Renal pelvis (tissue), 1 donor: ENCODE measurements at regions not wholly inside any gene's neighbourhood (a gene's known extent, or its start where the extent isn't known, plus 50 kb on each side); places are given as distances from the start of the nearest gene placed in this dataset.
A peak's percentile ranks its signal among the peaks of the same experiment; 100 is the strongest.

Source experiments
- DNase-seq: peaks from one replicate; pipeline ENCODE4 v3.0.0-alpha.2; 2013

- DNase-seq, result no peak
These were observed 406.9 kb upstream of the B3GALT2 start for GRCh38 chr1:193593147-193593885.

DNA sequence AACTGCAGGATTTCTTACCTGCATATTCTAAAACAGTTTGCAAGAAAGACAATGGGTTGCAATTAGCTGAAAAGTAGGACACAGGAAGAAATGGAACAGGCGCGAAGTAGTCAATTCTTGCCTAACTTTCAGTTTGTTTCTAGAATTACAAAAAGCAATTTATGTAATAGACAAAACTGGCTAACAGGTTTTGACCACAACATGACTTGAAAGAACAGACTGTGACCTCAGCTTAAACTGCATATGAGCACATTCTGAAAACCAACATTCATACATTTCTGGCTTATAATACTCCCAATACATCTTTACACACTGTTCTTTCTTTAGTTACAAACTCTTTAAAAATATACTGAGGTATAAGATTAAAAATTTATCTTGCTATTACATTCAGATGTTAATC, 405.9 kb upstream of the B3GALT2 start:
- DNase-seq, result no peak

- DNase-seq, result no peak
These were observed 403.7 kb upstream of the B3GALT2 start for GRCh38 chr1:193590102-193590501.

DNA sequence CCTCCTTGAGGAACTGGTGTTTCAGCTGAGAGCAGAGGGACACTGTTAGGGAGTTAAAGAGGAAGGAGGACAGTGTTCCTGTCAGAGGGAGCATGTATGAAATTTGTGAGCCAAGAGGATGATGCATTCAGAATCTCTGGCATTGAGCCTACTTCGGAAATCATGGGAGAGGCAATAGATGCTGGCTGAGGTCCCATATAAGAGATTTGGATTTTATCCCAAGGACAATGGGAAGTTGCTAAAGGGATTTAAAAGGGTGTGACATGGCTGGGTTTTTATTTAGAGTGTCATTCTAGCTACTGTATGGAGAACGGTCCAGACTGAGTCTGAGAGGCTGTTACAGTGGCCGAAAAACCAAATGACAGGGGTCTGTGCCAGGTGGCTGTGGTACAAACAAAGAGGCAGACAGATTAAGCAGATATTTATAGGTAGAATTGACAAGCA, 403.2 kb upstream of the B3GALT2 start:
- DNase-seq, result peak; percentile 30

GRCh38 chr1:193588311-193589082, 402.1 kb upstream of the B3GALT2 start:
- no peak for DNase-seq

DNA sequence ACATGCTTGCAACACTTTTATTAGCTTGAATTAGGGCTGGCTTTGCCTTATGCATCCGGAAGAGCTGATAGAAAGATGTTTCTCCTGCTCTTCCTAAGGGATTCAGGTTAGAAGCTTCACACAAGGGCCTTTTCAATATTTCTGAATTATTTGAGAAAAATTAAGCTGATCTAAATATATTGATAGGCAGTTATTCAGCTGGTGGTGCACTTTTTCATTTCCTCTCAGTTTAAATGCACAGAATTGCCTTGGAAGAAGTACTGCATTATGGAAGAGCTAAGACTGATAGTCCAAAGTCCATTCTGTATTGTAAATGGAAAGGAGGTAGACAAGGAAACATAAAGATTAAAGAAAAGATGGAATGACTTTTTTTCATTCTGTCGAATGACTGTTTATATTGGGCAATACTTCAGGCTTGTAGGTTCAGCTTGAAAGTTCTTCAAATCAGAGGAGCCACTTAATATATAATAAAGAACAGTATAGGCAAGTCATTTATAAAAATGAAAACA, 398.4 kb upstream of the B3GALT2 start:
- no peak for DNase-seq

- no peak for DNase-seq
These were observed 394.9 kb upstream of the B3GALT2 start for GRCh38 chr1:193581341-193581740.

- DNase-seq, result no peak
These were observed 394.0 kb upstream of the B3GALT2 start for GRCh38 chr1:193580419-193580818.

DNA sequence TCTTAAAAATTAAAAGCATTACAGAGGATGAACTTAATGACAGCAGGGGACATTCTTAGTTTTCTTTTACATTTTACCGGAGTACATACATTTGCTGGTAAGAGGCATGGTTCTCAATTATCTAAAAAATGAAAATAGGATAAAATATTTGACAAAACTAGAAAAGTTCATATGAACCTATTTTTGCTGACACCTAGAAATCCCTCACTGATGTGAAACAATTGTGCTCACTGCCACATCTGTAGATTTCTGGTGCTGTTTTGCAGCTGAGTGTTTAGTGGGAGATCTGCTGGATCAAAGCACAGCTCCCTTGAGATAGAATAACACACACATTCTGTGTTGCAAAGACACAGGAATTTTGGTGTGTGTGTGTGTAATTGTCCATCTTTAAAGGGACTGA, 392.9 kb upstream of the B3GALT2 start:
- no peak for DNase-seq

DNA sequence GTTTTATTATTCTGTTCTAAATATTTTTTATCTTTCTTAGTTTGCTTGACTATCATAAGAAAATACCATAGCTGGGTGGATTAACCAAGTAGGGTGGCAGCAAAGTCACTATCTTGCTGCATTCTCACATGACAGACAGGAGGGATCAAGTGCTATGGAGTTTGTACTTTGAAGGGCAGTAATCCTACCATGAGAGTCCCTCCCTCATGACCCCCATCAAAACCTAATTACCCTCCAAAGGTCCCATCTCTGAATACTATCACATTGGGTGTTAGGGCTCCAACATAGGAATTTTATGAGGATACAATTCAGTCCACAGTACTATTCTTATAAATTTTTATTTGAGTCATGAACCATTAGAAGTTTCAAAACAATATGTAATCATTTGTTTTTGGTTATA, 388.5 kb upstream of the B3GALT2 start:
- no peak for DNase-seq

DNA sequence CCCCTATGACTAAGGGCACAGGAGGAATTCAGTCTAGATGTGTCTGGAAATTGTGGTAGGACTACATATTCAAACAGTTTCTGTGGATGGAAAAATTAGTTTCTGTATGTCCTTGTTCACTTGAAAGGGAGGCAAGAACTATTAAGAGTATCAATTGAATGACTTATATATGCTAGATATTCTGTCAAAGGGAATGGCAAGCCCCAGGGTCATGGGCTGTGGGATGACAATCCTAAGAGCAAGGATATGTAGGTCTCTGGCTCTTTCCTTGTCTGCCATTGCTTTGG, 383.5 kb upstream of the B3GALT2 start:
- no peak for DNase-seq

GRCh38 chr1:193569096-193569982, 382.9 kb upstream of the B3GALT2 start:
- no peak for DNase-seq

GRCh38 chr1:193568512-193568911, 382.1 kb upstream of the B3GALT2 start:
- DNase-seq, result no peak

GRCh38 chr1:193567937-193568336, 381.5 kb upstream of the B3GALT2 start:
- no peak for DNase-seq

- no peak for DNase-seq
These were observed 380.3 kb upstream of the B3GALT2 start for GRCh38 chr1:193566735-193567134.

- DNase-seq, result no peak
These were observed 379.7 kb upstream of the B3GALT2 start for GRCh38 chr1:193565971-193566577.

GRCh38 chr1:193562121-193562520, 375.7 kb upstream of the B3GALT2 start:
- DNase-seq, result no peak

- DNase-seq, result no peak
These were observed 372.1 kb upstream of the B3GALT2 start for GRCh38 chr1:193558491-193559028.

DNA sequence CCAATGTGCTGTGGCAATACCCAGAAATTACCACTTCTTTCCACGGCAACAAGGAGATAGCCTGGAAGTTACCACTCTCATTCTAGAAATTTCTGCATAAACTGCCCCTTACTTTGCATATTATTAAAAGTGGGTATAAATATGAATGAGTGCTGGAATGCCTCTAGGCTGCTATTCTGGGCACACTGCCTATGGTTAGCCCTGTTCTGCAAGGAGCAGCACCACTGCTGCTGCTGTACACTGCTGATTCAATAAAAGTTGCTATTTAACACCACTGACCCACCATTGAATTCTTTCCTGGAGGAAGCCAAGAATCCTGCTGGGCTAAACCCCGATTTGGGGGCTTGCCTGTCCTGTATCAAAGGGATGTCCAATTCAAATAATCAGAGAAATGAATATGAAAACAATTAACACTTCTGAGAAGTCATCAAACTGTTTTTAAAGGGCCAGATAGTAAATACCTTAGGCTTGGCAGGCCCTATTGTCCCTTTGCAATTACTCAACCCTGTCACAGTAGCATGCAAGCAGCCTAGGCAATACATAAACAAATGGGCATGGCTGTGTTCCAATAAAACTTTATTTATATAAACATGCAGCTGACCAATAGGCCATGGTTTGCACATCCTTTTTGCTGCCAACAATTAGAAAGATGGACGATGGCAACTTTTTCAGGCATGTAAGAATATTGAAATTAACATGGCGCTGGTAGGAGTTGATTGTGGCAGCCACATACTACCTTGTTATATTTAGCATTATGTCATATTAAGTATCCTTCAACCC, 369.4 kb upstream of the B3GALT2 start:
- no peak for DNase-seq

DNA sequence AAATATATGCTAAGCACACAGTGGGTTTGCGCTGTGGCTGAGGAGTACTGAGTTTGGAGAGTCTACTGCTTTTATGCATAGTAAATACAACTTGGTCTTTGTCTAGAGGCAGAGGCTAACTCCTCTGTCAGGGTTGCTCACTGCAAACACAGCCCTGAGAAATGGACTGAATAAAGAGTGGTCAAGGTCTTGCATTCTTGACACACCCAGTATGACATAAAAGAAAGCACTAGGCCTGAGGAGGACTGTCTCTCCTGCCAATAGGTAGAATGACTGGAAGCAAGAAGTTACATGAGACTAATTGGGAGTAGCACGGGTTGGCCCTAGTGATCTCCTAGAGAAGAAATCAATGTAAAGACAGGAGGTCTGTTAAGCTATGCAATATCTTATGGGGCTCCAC, 367.2 kb upstream of the B3GALT2 start:
- no peak for DNase-seq

- no peak for DNase-seq
These were observed 365.9 kb upstream of the B3GALT2 start for GRCh38 chr1:193552274-193552673.
